ENCODE measurements at regions not wholly inside any gene's neighbourhood (a gene's known extent, or its start where the extent isn't known, plus 50 kb on each side); places are given as distances from the start of the nearest gene placed in this dataset.
"Not testable (repeated sequence)": the region's sequence is repeated elsewhere in the genome, so short reads cannot be mapped to it uniquely, and the experiment has no call there.

DNA sequence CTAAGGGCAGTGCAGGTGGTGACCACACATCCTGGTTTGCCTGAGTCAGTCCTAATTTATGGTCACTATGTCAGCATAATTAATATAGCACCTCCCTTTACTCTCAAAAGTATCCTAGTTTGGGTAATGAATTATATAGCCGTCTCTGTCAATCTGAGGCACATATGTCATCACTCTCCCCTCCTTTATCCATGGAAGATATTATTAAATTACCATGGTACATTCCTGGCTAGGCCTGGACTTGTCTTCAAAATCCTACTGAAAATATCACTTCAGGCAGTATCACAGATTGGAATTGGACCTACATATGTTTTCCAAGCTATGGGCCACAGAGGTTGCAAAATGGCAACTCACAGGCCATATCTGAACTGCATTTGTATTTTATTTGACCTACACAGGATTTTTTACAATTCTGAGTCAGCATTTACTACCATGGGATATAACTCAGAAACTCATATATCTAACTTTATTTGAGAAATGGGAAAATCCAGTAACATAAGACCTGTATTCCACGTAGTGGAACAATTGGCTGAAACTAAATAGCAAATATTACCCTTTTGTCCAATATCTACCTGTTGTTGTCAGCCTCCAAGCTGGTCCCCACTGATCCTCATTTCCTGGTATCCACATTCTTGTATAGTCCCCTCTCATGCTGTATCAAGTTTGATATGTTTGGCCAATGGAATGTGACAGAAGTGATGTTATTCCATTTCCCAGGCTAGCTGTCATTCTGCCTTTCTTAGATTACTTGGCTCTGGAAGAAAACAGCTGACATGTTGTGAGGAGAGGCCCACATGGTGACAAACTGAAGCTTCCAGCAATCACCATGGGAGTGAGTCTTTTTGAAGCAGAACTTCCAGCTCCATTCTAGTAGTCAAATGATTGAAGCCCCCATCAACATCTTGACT, 102.5 kb upstream of the MDM1 start:
- H3K27ac Mint-ChIP-seq, result no peak overlapping the region
- no peaks in the 10 kb centered on the region for H3K4me1 Mint-ChIP-seq
- peaks cover 0 to 3% of the 10 kb centered on the region in 2 donors for H3K9me3 Mint-ChIP-seq
- H3K27me3 Mint-ChIP-seq, result no peaks in the 10 kb centered on the region
- H3K4me3 Mint-ChIP-seq, result no peak overlapping the region
- ATAC-seq (replicated peaks) (no peak), DNase-seq (no peak)
- peaks cover 3 to 4% of the 10 kb centered on the region in 2 donors for H3K36me3 Mint-ChIP-seq

- Mint-ChIP-seq H3K27me3 (no peaks in the 10 kb centered on the region), H3K27ac (no peak overlapping the region), H3K4me3 (no peak overlapping the region), H3K9me3 (peaks cover 0 to 3% of the 10 kb centered on the region in 2 donors), H3K36me3 (peaks cover 3 to 4% of the 10 kb centered on the region in 2 donors), H3K4me1 (no peaks in the 10 kb centered on the region)
- DNase-seq (no peak), ATAC-seq (replicated peaks) (no peak)
These were observed 103.1 kb upstream of the MDM1 start for GRCh38 chr12:68435299-68435637.

GRCh38 chr12:68435816-68436215, 103.7 kb upstream of the MDM1 start:
- H3K36me3 Mint-ChIP-seq, result peaks cover 3 to 4% of the 10 kb centered on the region in 2 donors
- no peak for ATAC-seq (replicated peaks)
- no peaks in the 10 kb centered on the region for H3K27me3 Mint-ChIP-seq
- no peak overlapping the region for H3K27ac Mint-ChIP-seq
- H3K4me3 Mint-ChIP-seq, result no peak overlapping the region
- H3K4me1 Mint-ChIP-seq, result no peaks in the 10 kb centered on the region
- DNase-seq, result no peak
- peaks cover 0 to 3% of the 10 kb centered on the region in 2 donors for H3K9me3 Mint-ChIP-seq

- peaks cover 3 to 14% of the 10 kb centered on the region in 2 donors for H3K4me1 Mint-ChIP-seq
- H3K36me3 Mint-ChIP-seq, result peaks cover 6 to 8% of the 10 kb centered on the region in 2 donors
- H3K4me3 Mint-ChIP-seq, result no peak overlapping the region
- DNase-seq (no peak), ATAC-seq (replicated peaks) (no peak)
- no peak overlapping the region for H3K27ac Mint-ChIP-seq
- H3K27me3 Mint-ChIP-seq, result no peaks in the 10 kb centered on the region
- peaks cover 3 to 5% of the 10 kb centered on the region in 2 donors for H3K9me3 Mint-ChIP-seq
These were observed 106.4 kb upstream of the MDM1 start for GRCh38 chr12:68438601-68439000.

- Mint-ChIP-seq H3K27ac (no peak overlapping the region), H3K27me3 (no peaks in the 10 kb centered on the region), H3K4me1 (peaks cover 3 to 14% of the 10 kb centered on the region in 2 donors), H3K36me3 (peaks cover 15 to 16% of the 10 kb centered on the region in 2 donors), H3K9me3 (peaks cover 6 to 12% of the 10 kb centered on the region in 2 donors), H3K4me3 (no peak overlapping the region)
- no peak for DNase-seq
- no peak for ATAC-seq (replicated peaks)
These were observed 107.3 kb upstream of the MDM1 start for GRCh38 chr12:68439368-68440045.

GRCh38 chr12:68440068-68440581, 108.0 kb upstream of the MDM1 start:
- Mint-ChIP-seq H3K27me3 (no peaks in the 10 kb centered on the region), H3K4me1 (peaks cover 3 to 19% of the 10 kb centered on the region in 2 donors), H3K4me3 (no peak overlapping the region), H3K36me3 (peaks cover 16 to 19% of the 10 kb centered on the region in 2 donors), H3K27ac (no peak overlapping the region), H3K9me3 (peaks cover 6 to 14% of the 10 kb centered on the region in 2 donors)
- DNase-seq (no peak), ATAC-seq (replicated peaks) (no peak)

DNA sequence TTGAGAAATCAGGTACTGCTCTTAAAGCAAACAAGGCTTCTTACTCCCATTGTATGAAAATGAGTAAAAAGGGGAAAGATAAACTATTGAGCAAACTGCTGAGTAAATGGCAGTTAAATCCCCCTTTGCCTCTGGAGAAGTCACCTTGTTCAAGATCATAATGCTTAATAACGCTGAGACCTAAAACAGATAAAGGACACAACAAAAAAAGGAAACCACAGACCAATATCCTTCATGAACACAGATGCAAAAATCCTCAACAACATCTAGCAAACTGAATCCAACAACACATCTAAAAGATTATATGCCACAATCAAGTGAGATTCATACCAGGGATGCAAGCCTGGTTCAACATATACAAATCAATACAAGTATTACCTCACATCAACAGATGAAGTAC, 109.0 kb upstream of the MDM1 start:
- Mint-ChIP-seq H3K27me3 (no peaks in the 10 kb centered on the region), H3K27ac (no peak overlapping the region), H3K36me3 (peaks cover 12 to 16% of the 10 kb centered on the region in 2 donors), H3K9me3 (peaks cover 6 to 11% of the 10 kb centered on the region in 2 donors), H3K4me1 (peaks cover 6 to 29% of the 10 kb centered on the region in 2 donors), H3K4me3 (no peak overlapping the region)
- no peak for DNase-seq
- no peak for ATAC-seq (replicated peaks)

DNA sequence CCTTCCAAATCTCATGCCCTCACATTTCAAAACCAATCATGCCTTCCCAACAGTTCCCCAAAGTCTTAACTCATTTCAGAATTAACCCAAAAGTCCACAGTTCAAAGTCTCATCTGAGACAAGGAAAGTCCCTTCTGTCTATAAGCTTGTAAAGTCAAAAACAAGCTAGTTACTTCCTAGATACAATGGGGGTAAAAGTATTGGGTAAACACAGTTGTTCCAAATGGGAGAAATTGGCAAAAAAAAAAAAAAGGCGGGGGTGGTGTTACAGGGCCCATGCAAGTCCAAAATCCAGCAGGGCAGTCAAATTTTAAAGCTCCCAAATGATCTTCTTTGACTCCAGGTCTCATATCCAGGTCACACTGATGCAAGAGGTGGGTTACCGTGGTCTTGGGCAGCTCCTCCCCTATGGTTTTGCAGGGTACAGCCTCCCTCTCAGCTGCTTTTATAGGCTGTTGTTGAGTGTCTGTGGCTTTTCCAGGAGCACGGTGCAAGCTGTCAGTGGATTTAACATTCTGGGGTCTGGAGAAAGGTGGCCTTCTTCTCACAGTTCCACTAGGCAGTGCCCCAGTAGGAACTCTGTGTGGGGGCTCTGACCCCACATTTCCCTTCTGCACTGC, 110.3 kb upstream of the MDM1 start:
- H3K27me3 Mint-ChIP-seq; H3K27ac Mint-ChIP-seq; ATAC-seq (replicated peaks); H3K4me3 Mint-ChIP-seq; DNase-seq: not testable (repeated sequence)
- H3K9me3 Mint-ChIP-seq, result peaks cover 6 to 11% of the 10 kb centered on the region in 2 donors
- peaks cover 12 to 16% of the 10 kb centered on the region in 2 donors for H3K36me3 Mint-ChIP-seq
- peaks cover 10 to 42% of the 10 kb centered on the region in 2 donors for H3K4me1 Mint-ChIP-seq

GRCh38 chr12:68443695-68444094, 111.5 kb upstream of the MDM1 start:
- peaks cover 14 to 51% of the 10 kb centered on the region in 2 donors for H3K4me1 Mint-ChIP-seq
- not testable (repeated sequence) for DNase-seq; ATAC-seq (replicated peaks); H3K4me3 Mint-ChIP-seq; H3K27me3 Mint-ChIP-seq; H3K27ac Mint-ChIP-seq
- peaks cover 6 to 11% of the 10 kb centered on the region in 2 donors for H3K9me3 Mint-ChIP-seq
- H3K36me3 Mint-ChIP-seq, result peaks cover 12 to 16% of the 10 kb centered on the region in 2 donors

GRCh38 chr12:68445824-68446223, 113.7 kb upstream of the MDM1 start:
- peaks cover 6 to 11% of the 10 kb centered on the region in 2 donors for H3K9me3 Mint-ChIP-seq
- H3K36me3 Mint-ChIP-seq, result peaks cover 12 to 16% of the 10 kb centered on the region in 2 donors
- H3K27me3 Mint-ChIP-seq, result no peaks in the 10 kb centered on the region
- no peak for ATAC-seq (replicated peaks)
- no peak for DNase-seq
- peaks cover 25 to 72% of the 10 kb centered on the region in 2 donors for H3K4me1 Mint-ChIP-seq
- H3K4me3 Mint-ChIP-seq, result no peak overlapping the region
- H3K27ac Mint-ChIP-seq, result no peak overlapping the region

DNA sequence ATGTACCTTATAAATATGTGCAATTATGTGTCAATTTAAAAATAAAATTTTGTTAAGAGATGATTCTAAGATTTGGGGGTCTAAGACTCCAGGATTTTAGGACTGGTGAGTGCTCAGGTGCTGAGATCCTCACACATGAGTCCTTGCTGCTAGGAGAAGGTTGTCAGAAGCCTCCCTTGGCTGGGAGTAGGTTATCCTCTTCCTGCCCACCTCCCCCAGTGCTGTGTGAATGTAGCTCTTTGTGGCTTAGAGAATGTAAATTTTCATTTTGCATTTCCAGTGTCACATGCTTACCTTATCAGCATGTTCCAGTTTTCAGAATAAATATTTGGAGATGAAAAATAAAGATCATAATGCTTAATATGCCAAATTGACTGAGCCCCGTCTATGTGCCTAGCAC, 114.2 kb upstream of the MDM1 start:
- Mint-ChIP-seq H3K27me3 (no peaks in the 10 kb centered on the region), H3K36me3 (peaks cover 12 to 16% of the 10 kb centered on the region in 2 donors), H3K9me3 (peaks cover 6 to 11% of the 10 kb centered on the region in 2 donors), H3K4me3 (no peak overlapping the region), H3K27ac (no peak overlapping the region), H3K4me1 (peaks cover 31 to 74% of the 10 kb centered on the region in 2 donors)
- ATAC-seq (replicated peaks) (no peak), DNase-seq (no peak)

DNA sequence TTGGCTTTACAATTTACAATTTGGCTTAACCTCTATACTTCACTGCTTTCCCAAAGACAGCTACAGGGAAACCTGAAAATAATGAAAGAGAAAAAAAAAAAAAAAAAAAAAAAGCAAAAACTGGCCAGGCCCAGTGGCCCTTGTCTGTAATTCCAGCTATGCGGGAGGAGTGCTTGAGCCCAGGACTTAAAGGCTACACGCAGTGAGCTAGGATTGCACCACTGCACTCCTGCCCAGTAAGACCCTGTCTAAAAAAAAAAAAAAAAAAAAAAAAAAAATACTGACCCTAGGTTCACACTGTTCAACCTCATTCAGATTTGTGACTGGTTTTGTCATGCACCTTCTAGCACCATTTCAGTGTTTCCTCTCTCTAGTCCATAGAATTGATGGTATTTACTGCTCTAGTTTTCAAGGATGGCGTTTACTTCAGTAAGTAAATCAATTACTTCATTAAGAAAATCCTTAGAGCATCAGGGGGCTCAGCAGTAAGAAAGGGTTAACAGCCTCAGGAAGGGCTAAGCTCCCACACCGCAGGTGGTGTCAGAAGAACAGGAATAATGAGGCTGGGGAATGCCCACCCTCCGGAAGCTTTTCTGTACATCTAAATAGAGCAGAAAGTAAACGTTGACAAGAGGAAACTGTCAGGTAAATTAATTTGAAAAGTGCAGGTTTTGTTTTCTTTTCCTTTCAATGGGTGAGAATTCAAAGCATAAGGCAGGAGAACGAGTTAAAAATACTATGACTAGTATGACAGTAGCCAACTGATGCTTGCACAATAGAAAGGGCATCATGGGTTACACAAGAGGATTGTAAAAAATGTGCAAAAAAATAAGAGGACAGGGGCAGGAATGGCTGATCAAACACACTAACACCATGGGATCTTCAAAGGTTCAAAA, 115.0 kb upstream of the MDM1 start:
- no peak for DNase-seq
- Mint-ChIP-seq H3K9me3 (peaks cover 6 to 11% of the 10 kb centered on the region in 2 donors), H3K27me3 (no peaks in the 10 kb centered on the region), H3K4me1 (peaks cover 35 to 74% of the 10 kb centered on the region in 2 donors), H3K4me3 (peak overlapping the region in 1 of 2 donors; percentile 22), H3K36me3 (peaks cover 12 to 16% of the 10 kb centered on the region in 2 donors), H3K27ac (no peak overlapping the region)
- ATAC-seq (replicated peaks), result no peak

DNA sequence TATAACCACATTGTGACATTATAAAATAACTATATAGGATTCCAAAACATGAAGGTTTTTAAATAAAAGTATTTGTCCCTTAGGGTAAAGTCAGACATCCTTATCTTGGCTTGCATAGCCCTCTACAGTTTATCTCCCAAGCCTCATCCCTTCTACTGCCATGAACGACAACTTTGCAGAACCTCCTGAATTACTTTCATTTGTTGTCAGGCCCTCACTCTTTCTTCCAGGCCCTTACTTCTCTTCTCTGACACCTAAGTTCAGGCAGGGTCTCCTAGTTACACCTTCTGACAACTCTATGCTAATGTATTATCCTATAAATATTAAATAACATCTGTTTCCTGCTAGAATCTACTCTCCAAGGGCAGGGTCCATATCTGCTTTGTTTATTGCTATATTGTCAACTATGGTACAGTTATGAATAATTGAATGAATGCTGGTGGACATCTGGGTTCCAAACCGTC, 115.7 kb upstream of the MDM1 start:
- Mint-ChIP-seq H3K9me3 (peaks cover 6 to 11% of the 10 kb centered on the region in 2 donors), H3K36me3 (peaks cover 12 to 16% of the 10 kb centered on the region in 2 donors), H3K27ac (no peak overlapping the region), H3K27me3 (no peaks in the 10 kb centered on the region), H3K4me3 (peak overlapping the region in 1 of 2 donors; percentile 22), H3K4me1 (peaks cover 32 to 74% of the 10 kb centered on the region in 2 donors)
- no peak for ATAC-seq (replicated peaks)
- no peak for DNase-seq
